Adrenal gland (tissue), 9 donors: ENCODE measurements at regions not wholly inside any gene's neighbourhood (a gene's known extent, or its start where the extent isn't known, plus 50 kb on each side); places are given as distances from the start of the nearest gene placed in this dataset.

Experiments used
- DNase-seq, 7 donors: peaks; one replicate each; pipeline ENCODE4 v3.0.0-alpha.2; 2019 to 2020
- H3K27ac ChIP-seq, 5 donors: fragments of 200-600 bp; sonication (generic) in 4 of 5; 1 replicate in 3 of 5; 2 replicates in 2 of 5; pipeline versions ENCODE4 v1.5.1 to v1.8.0; 2016 to 2020; ENCODE audit warnings: mild to moderate bottlenecking in 1 of 5
- H3K27me3 ChIP-seq: fragments of 200-600 bp; 2 replicates; pipeline ENCODE4 v1.8.0; 2021
- H3K36me3 ChIP-seq, 2 donors: fragments of 200-600 bp; replicated peaks in 1 of 2; 1 replicate in 1 of 2; 2 replicates in 1 of 2; pipeline versions ENCODE4 v1.5.1 to v1.8.0; 2018 to 2022
- H3K4me1 ChIP-seq, 2 donors: fragments of 200-600 bp; replicated peaks in 1 of 2; 1 replicate in 1 of 2; 2 replicates in 1 of 2; pipeline versions ENCODE4 v1.5.1 to v1.8.0; 2018 to 2021
- H3K4me3 ChIP-seq, 4 donors: fragments of 200-600 bp; sonication (generic) in 3 of 4; one replicate each; pipeline ENCODE4 v1.5.1; 2016 to 2018
- H3K9me3 ChIP-seq, 3 donors: fragments of 200-600 bp; sonication (generic) in 1 of 3; replicated peaks in 1 of 3; 1 replicate in 2 of 3; 2 replicates in 1 of 3; pipeline versions ENCODE4 v1.5.1 to v1.8.0; 2016 to 2021
- POLR2A ChIP-seq, 2 donors: fragments of 450-650 bp; IDR thresholded peaks; one replicate each; pipeline ENCODE4 v1.6.1; 2017; ENCODE audit warnings: antibody characterized with exemption in 2 of 2, mild to moderate bottlenecking in 2 of 2, moderate library complexity in 1 of 2
- WGBS, 4 donors: extraction: QIAGEN DNeasy Blood & Tissue Kit in 2 of 4; methylation state at CpG; one replicate each; pipeline versions ENCODE4 v1.1.5 to v1.1.7; 2013 to 2017; 5-methylcytosine and 5-hydroxymethylcytosine counted together
- intact Hi-C, 2 donors: fragments of 100-400 bp; cut with DNase I; formaldehyde crosslinking; loops; one replicate each; pipeline versions ENCODE4 v1.14.1 to v1.15.0; 2022 to 2023
- TF ChIP-seq, protein P1 (sequence below), 6 experiments: fragments of 450-650 bp in 4 of 6; fragments of 200-600 bp in 2 of 6; sonication (generic) in 1 of 6; IDR thresholded peaks; 1 replicate in 5 of 6; 2 replicates in 1 of 6; pipeline versions ENCODE4 v1.5.1 to v1.8.0; 2016 to 2021; ENCODE audit warnings: antibody characterized with exemption in 6 of 6, mild to moderate bottlenecking in 2 of 6, moderate library complexity in 1 of 6
- donor health status: healthy with polysubstance abuse.
- donor health status: Bipolar disorder and iron deficiency.
- donor health status: DM: yes; HTN: yes; CAD: no.
- donor health status: DM: no; HTN: no; CAD: no.
- donor health status: DM: no; HTN: no; CAD: no.

DNA sequence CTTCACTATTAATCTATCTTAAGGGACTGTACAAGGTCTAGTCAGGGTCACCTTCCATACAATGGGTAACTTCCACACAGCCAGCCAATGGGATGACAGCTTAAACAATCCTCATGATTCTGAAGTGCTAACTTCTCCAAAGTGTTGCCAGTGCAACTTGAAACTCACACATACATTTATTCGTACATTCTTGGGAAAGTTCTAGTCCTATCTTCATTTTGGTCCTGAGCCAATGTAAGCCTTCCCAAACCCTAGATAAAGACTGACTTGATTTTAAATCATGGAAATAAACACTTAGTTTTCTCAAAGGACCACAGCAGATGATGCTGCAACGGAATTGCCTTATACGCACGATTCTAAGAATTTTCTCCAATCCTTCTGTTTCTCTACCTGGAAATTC is 117.5 kb upstream of the COL1A2 start:
- Histone ChIP-seq H3K4me3 (no peak overlapping the region), H3K27me3 (no peaks in the 10 kb centered on the region), H3K9me3 (no peaks in the 10 kb centered on the region), H3K4me1 (no peaks in the 10 kb centered on the region), H3K27ac (no peak overlapping the region), H3K36me3 (no peaks in the 10 kb centered on the region)
- TF ChIP-seq POLR2A (IDR thresholded peaks at IDR 0.05) = no peak
- TF ChIP-seq, protein P1, sequence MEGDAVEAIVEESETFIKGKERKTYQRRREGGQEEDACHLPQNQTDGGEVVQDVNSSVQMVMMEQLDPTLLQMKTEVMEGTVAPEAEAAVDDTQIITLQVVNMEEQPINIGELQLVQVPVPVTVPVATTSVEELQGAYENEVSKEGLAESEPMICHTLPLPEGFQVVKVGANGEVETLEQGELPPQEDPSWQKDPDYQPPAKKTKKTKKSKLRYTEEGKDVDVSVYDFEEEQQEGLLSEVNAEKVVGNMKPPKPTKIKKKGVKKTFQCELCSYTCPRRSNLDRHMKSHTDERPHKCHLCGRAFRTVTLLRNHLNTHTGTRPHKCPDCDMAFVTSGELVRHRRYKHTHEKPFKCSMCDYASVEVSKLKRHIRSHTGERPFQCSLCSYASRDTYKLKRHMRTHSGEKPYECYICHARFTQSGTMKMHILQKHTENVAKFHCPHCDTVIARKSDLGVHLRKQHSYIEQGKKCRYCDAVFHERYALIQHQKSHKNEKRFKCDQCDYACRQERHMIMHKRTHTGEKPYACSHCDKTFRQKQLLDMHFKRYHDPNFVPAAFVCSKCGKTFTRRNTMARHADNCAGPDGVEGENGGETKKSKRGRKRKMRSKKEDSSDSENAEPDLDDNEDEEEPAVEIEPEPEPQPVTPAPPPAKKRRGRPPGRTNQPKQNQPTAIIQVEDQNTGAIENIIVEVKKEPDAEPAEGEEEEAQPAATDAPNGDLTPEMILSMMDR (IDR thresholded peaks at IDR 0.05) = no peak
- DNase-seq = no peak
- intact Hi-C loops = no loop called here
- WGBS, 4 donors = 84 to 92% (median 88%) methylated on average over 4 of the region's 4 CpGs

DNA sequence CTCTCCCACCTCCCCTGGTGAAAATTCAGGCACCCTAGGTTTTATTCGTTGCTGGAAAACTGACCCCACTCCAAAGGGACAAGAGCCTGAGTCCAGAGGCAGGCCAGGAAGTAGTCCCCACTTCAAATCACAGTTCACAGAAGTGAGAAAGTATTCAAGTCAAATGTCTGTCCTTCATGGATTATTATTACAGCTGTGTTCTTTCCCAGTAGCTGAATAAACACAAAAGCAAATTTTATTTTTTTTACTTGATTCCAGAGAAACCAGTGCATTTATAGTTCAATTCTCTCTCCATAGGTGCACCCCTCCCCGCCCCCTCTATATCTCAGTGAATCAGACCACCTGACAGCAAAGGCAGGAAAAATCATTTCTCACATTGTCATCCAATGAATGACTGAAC is 113.8 kb upstream of the COL1A2 start:
- Histone ChIP-seq H3K27ac (no peak overlapping the region), H3K36me3 (no peaks in the 10 kb centered on the region), H3K9me3 (no peaks in the 10 kb centered on the region), H3K4me3 (no peak overlapping the region), H3K27me3 (no peaks in the 10 kb centered on the region), H3K4me1 (no peaks in the 10 kb centered on the region)
- DNase-seq = no peak
- 63 to 73% (median 69%) methylated on average over 2 of the region's 2 CpGs for WGBS, 4 donors
- TF ChIP-seq, protein P1 (IDR thresholded peaks at IDR 0.05) = no peak
- TF ChIP-seq POLR2A (IDR thresholded peaks at IDR 0.05) = no peak
- intact Hi-C loops = no loop called here

DNA sequence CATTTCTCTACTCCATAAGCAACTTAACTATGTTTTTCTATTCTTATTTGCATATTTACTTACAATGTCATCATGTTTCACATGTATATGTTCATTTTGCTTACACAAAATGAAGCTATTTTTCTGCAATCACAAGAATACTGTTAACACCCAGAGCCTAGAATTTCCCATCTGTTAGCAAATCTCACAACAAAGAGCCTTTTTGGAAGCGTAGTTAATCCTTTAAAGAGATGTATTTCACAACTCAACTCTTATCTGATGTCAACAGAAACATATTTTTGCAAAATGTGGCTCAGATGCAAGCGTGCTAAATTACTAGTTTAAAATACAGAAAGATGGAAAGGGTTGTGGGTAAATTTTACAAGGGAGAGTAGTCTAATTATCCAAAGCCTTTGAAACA is 110.6 kb upstream of the COL1A2 start:
- intact Hi-C loops = no loop called here

DNA sequence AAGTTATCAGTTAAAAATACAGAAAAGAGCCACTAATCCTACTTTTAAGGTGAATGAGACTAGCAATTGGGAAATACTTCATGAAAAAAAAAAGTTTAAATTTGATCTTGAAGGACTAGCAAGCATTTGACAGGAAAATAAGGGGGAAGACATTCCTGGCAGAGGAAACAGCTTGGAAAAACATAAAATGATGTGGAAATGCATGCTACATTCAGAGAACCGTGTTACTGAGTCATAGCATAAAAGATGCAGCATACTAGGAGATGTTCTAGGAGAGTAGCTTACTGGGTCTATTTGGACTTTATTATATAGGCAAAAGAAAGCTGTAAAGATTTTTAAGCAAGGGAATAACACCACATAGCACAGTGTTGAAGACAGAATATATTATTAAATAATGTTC is 108.6 kb upstream of the COL1A2 start:
- DNase-seq = no peak
- Histone ChIP-seq H3K27me3 (no peaks in the 10 kb centered on the region), H3K27ac (no peak overlapping the region), H3K4me1 (no peaks in the 10 kb centered on the region), H3K4me3 (no peak overlapping the region), H3K36me3 (no peaks in the 10 kb centered on the region), H3K9me3 (no peaks in the 10 kb centered on the region)
- WGBS, 4 donors = 63 to 67% (median 64%) methylated on average over 1 of the region's 1 CpG
- intact Hi-C loops = loop anchor here in 1 of 2 donors (5.0 kb wide), 1 partner anchor 151 kb away; no protein-coding TSS in a partner anchor
- TF ChIP-seq, protein P1 (IDR thresholded peaks at IDR 0.05) = no peak
- TF ChIP-seq POLR2A (IDR thresholded peaks at IDR 0.05) = no peak

More for the DNA sequence above, 110.6 kb upstream of the COL1A2 start:
- no peak for TF ChIP-seq POLR2A (IDR thresholded peaks at IDR 0.05)
- TF ChIP-seq, protein P1 (IDR thresholded peaks at IDR 0.05) = no peak
- no peaks in the 10 kb centered on the region for H3K4me1 ChIP-seq
- 64 to 74% (median 70%) methylated on average over 2 of the region's 2 CpGs for WGBS, 4 donors
- H3K9me3 ChIP-seq = no peaks in the 10 kb centered on the region
- H3K4me3 ChIP-seq = no peak overlapping the region
- no peak for DNase-seq
- H3K36me3 ChIP-seq = no peaks in the 10 kb centered on the region
- no peaks in the 10 kb centered on the region for H3K27me3 ChIP-seq
- H3K27ac ChIP-seq = no peak overlapping the region
